SK-MEL-5 (cell line): ENCODE measurements at regions not wholly inside any gene's neighbourhood (a gene's known extent, or its start where the extent isn't known, plus 50 kb on each side); places are given as distances from the start of the nearest gene placed in this dataset.

ENCODE experiments used
- DNase-seq: peaks from one replicate; pipeline ENCODE4 v3.0.0-alpha.2; 2016; ENCODE audit warnings: low read depth, low spot score
- in situ Hi-C: cut with HindIII; loops from 2 replicates; pipeline ENCODE4 v1.10.0; 2016; ENCODE audit warnings: low sequenced_read_pairs, high pct_unique_total_duplicates, low pct_unique_long_range_greater_than_20kb

DNA sequence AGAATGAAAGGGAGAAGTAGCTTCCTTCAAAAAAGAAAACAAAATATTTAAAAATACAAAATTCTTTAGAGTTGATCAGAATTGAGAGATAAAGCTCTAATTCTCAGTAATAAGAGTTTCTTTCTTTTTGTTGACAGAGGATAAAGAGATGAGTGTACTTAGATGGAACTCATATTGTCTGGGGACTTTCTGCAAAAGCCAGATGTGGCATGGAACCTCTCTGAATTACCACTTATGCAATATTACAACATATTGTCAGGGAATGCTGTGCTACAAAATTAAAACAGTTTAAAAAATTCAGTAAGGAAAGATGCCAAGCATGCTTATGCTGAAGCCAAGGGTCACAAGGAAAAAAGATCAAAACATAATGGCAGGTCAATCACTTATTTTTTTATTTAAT lies 386.6 kb upstream of the LRATD1 start:
- in situ Hi-C loops: no loop called here
- DNase-seq: no peak

DNA sequence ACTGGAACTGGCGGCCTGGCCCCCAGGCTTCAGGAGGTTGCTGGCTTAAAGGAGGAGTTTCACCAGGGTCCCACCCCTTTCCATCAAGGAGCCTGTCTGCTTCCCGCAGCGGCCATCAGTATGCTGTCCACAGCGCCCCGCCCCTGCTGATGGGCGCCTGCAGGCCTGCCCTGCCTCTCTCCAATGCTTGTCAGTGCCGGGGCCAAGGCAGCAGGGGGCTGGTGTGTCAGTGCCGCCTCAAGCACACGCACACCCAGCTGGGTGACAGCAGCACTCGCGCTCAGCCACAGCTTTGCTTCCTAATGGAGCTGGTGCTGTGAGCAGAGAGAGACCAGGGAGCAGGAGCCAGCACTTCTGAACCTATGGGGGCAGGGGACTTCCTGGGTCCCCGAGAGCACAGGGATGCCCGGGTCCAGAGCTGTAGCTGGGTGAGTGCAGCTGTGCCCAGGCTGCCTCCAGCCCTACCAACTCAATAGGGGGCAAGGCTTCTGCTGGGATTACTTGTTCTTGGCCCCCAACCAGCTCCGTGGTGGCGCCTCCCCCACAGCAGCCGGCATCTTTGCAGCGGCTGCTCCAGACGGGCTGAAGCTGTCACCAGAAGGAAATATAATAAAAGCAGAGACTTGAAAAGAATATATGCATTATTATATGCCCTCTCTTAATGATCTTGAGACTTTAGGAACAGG lies 377.2 kb upstream of the LRATD1 start:
- DNase-seq: peak; percentile 26
- in situ Hi-C loops: no loop called here

DNA sequence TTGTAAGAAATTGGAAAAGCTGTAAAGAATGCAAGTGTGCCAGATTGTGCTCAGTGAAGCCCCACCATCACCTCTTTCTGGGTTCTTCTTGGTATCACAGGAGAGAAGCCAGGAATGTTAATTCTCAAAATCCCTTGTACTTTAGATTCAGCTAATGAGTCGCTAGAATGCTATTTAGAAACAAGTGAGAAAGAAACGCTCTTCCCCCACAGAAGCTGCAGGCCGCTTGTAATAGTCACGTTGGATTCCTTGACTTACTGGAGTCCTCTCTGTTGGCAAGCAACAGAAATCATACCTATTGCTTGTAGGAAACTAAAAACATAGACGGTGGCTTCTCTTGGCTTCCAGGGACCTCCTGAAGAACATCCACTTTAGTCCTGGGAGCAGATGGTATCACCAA lies 375.6 kb upstream of the LRATD1 start:
- no peak for DNase-seq
- in situ Hi-C loops: no loop called here

DNA sequence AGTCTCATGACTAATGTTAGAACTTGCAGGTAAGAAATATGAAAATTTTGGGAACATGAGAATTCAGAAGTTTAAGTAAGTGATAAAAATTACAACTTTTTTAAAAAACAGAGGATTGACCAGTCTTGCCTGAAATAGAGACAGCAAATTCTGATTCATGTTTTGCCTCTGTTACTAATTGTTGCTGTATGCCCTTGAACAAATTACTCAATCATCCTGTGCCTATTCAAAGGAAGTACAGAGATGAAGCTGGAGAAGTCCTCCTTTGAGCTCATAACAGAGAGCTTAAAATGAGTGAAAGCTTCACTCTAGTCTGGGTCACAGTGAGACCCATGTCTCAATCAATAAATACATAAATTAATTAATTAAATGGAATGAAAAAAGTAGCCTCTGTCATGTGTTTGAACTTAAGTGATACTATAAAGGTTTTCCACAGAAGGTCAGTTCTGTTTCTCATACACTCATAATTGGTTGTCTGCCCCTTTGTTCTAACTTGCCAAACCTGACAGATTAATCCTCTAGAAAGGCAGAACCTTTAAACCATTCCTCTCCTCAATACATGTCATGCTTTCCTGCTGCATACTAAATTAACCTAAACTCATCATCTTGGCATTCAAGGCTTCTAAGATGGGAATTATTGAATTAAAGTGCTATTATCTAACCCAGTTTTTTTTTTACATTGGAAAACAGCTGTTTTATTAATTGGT lies 374.6 kb upstream of the LRATD1 start:
- in situ Hi-C loops: no loop called here
- no peak for DNase-seq

DNA sequence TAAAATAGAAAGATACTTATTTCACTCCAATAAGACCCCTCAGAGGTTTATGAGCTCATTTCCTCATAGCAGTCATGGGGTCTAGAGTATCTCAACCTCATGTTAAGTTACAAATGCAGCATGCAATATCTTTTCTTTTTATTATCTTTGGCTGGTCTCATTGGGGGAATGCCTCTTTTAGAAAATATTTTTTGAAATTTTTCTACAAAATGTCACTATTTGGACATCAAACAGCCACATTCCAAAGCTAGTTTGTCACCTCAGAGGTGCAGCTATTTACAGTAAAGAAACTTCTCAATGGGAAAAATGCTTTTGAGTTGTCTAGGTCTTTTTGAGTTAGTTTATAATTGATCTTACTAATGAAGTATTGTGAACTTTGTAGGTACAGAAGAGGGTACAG lies 370.7 kb upstream of the LRATD1 start:
- DNase-seq: no peak
- in situ Hi-C loops: no loop called here

DNA sequence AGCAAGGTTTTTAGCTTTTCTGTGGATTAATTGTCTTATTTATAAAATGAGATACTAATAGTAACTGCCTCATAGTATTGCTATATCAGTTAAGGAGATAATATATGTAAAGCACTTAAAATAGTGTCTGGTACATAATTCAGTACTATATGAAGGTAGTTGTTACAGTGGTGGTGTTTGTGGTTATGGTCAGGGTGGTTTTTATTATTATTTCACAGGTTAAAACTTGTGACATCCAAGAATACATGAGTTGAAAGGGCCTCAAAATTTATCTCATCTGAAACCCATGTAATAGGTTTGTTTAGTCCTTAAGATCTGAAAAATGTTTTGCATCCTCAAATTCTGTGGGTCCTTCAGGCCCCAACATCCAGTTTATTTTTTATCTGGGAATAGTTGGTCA lies 369.5 kb upstream of the LRATD1 start:
- no peak for DNase-seq
- in situ Hi-C loops: no loop called here

DNA sequence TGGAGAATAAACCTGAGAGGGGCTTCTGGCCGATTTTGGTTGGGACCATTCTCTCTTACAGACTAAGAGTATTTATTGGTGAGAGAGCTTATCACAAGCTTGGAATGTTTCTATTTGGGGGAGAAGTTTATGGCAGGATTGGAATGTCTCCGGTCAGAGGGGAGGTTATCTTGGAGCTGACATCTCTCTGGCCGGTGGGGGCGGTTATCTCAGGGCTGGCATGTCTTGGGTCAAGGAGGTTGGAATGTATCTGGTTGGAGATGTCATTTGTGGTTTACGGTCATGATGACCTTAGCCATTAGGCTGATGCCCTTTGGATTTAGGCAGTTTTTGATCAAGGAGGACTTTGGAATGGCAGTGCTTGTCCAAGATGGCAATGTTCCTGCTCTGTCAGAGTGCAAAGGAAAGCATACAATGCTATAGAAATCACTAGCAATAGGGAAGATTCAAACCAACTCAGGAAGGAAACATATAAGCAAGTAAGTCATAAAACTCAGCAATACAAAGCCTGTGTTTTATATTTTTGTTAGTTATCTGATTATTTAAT lies 362.4 kb upstream of the LRATD1 start:
- in situ Hi-C loops: no loop called here
- DNase-seq: no peak

DNA sequence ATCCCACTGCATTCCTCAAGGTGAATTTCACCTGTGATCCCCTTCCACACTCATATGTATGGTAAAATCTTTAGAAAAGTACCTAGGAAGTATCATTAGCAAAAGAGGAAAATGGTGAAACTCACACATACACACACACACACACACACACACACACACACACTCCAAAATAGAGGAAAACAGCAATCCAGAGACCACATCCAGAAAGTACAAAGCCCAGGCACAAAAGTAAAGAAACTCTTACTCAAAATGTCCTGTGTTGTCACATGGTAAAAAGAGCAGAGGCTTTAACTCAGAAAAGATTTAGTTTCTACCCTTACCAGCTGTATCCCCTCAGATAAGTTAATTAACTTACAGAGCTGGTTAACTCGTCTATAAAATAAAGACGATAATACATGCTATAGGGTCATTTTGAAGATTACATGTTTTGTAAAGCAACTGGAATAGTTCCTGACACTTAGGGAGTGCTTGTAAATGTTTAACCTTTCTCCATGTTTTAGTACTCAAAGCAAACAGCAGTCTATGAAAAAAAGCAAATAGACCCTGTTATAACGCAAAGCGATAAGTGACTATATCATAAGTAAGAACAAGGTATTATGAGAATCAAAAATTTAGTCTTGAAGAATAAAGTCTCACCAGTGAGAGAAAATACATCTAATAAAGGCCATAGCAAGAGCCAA lies 360.0 kb upstream of the LRATD1 start:
- no peak for DNase-seq
- in situ Hi-C loops: no loop called here

DNA sequence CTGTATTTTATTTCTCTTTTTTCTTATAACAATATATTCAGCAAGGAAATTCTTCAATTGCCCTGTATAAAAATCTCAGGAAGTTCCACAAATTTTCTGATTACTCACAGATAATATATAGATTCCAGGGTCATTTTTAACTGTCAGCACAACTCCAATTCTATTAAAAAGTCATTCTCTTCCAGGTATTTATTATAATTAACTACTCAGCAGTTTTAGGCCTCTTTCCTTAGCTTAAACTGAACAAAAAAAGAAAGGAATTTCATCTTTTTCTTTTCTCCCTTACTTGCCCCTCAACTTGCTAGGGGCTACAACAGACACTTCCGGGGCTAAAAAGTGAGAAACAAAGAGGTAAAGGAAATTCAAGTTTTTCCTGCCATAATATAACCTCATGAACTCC lies 358.9 kb upstream of the LRATD1 start:
- DNase-seq: no peak
- in situ Hi-C loops: no loop called here

DNA sequence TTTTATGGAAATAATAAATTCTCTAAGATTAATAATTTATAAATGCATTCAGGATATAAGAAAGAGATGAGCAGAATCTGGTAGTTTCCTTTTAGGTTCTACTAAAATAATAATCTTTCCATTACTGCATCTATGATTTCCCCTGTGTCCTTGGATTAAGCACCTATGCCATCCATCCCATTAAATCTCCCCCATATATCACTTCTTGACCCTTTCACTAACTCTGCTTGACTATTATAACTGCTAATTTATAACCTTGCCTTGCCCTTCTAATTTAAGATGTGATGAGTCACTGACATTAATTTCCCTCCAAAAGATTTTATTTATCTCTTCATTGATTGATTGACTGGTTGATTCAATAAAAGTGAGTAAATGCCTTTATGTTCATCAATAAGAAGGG lies 348.3 kb upstream of the LRATD1 start:
- DNase-seq: no peak
- in situ Hi-C loops: no loop called here

DNA sequence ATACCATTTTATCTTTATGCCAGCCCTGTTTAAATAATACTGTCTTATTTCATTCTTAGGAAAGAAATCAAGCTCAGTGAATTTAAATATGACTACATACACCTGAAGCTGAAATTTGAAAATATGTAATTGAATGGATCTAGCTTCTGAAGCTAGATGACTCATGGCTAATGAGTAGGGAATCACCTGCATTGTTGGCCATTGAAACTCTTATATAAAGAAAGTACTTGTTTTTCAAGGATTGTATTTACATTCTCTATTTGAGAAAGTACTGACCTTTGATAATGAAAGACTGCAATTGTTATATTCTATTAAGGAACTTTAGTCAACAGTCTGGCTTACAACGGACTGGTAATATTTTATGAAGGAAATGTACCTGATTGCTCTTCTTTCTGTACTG lies 346.7 kb upstream of the LRATD1 start:
- in situ Hi-C loops: no loop called here

DNA sequence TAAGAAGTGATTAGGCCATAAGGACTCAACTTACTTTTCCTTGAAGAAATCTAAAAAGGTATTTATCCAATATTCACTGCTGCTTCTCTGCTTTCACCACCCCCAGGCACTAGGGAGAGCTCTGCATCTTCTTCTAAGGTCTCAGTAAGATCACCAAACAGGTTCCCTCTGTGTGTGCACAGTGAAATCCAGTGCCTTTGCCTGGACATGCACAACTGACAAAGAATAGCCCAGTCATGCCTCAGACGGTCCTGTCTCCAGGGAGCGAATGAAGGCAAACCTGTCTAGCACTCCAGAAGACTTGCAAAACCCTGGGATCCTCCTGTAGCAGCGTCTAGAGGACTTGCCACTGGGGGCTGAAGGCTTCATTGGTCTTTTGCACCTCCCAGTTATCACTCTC lies 344.5 kb upstream of the LRATD1 start:
- no peak for DNase-seq
- in situ Hi-C loops: no loop called here

More for the DNA sequence above, 346.7 kb upstream of the LRATD1 start:
- DNase-seq: no peak

DNA sequence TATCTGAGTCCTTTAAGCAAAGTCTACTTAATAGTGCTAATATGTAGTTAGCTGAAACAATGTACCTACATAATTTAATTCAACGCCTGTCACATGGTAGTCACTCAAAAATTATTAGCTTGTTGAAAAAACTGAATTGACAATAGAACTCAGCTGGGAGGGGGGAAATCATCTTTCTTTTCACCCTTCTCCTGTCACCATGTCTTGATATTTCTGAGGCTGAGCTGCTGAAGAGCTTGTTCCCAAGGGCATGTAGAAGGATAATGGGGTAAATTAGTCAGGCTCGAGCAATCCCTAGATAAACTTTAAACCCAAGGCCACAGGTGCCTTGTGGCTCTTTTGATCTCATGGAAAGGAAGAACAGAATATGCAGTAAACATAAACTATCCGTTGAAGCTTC lies 339.6 kb upstream of the LRATD1 start:
- no peak for DNase-seq
- in situ Hi-C loops: no loop called here

DNA sequence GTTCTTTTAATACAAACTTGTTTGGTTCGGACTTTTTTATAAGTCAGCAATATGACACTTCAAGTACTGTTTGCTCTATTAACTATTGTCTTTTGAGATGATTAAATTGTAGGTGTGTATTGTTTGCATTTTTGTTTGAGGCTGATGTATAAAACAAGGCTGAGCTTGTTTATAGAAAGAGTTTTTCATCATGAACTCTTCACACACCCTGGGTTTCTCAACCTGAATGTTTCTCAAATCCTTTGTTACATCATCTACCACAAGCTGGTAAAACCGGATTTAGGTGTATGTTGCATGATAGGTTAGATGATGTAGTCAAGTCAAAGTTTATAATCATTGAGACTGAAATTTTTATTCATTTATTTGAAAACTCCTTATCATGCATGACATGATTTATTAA lies 335.2 kb upstream of the LRATD1 start:
- in situ Hi-C loops: no loop called here
- no peak for DNase-seq

DNA sequence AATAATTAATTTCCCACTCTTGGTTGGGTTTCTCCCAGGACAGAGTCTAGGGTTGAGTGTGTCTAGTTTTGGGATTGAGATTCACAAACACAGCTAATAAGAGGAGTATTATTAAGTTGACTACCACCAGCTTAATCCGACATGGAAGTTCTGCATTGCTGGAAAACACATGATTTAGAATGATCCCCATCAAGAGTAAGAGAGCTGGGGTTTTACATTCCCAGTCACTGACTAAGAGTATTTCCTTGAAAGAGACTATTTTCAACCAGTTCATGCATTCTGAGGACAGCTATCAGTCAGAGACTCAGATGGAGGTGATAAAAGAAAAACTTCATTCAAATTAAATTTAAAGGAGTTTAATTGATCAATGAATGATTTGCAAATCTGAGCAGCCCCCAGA lies 334.6 kb upstream of the LRATD1 start:
- no peak for DNase-seq
- in situ Hi-C loops: no loop called here

DNA sequence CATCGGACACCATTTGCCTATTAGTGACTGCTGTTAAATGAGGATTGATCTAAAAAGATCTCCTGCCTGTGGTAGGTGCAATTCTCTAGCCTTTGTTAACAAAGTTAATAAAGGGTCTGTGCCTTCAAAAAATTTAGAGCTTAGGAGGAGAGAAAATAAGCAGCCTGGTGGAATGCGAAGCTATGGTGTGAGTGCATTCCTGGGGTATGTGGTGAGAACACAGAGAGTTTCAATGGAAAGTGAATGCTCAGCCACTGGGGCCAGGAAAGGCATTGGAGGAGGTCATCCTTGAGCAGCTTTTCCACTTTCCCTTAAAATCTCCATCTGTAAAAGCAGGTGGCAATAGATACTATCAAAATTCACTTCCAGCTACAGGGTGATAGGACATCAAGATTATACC lies 331.2 kb upstream of the LRATD1 start:
- DNase-seq: no peak
- in situ Hi-C loops: no loop called here

DNA sequence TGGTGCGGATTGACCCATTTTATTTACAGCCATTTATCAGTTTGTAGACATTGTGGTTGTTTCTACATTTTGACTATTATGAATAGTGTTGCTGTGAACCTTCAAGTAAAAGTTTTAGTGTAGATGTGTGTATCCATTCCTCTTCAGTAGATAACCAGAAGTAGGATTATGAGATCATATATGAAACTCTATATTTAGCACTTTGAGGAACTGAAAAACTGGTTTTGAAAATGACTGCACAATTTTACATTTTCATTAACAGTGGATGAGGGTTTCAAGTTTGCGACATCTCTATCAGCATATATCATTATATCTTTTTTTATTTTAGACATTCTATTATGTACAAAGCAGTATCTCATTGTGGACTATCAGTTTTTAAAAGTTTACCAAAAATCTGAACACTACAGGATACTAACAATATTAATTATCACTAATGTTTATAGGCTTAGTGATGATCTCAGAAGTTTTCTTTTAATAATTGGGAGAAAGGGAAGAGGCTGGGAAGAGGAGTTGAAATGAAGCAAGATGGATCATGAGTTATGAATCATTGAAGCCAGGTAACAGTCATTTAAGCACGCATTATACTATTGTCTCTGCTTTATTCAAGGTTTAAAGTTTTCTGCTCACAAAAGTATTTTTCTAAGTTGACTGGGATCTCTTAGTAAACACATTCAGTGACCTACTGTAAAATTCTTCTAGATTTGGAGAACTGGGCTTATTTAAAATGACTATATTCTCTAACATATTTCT lies 329.0 kb upstream of the LRATD1 start:
- no peak for DNase-seq
- in situ Hi-C loops: no loop called here

DNA sequence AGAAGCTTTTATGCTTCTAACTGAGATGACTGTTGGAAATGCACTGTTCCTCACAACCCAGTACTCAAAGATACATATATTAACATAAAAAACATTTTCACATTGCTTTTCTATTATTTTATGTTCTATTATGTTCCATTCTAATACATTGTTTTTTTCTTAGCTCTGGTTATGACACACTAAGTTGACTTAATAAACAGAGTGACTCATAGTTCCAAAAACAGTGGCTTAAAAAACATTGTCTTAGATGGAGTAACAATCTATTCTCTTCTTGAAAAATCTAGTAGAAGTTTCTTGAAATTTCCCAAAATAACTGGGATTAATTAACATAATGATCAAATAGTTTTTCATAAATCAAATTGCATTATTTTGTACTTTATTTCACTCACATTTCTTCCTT lies 328.2 kb upstream of the LRATD1 start:
- DNase-seq: no peak
- in situ Hi-C loops: no loop called here
